H1 (cell line): ENCODE measurements at regions not wholly inside any gene's neighbourhood (a gene's known extent, or its start where the extent isn't known, plus 50 kb on each side); places are given as distances from the start of the nearest gene placed in this dataset.

Experiments used
- BRCA1 ChIP-seq: IDR thresholded peaks from 2 replicates; pipeline ENCODE4 v1.6.1; 2012; ENCODE audit warnings: low read depth, low read length, improper control_type of control experiment
- RBBP5 ChIP-seq: IDR thresholded peaks from 2 replicates; pipeline ENCODE4 v1.7.1; 2012; ENCODE audit warnings: low read depth, mild to moderate bottlenecking, inconsistent platforms, low read length, moderate library complexity, borderline replicate concordance
- TBP ChIP-seq: IDR thresholded peaks from 2 replicates; pipeline ENCODE4 v1.6.1; 2011; ENCODE audit warnings: low read depth, low read length, improper control_type of control experiment
- TF ChIP-seq, protein P1 (sequence below): fragments of 300-600 bp; sonication (generic); IDR thresholded peaks from 2 replicates; pipeline ENCODE4 v1.7.1; 2012; ENCODE audit warnings: low read length, moderate library complexity, mild to moderate bottlenecking, inconsistent platforms; ENCODE audit not compliant: insufficient replicate concordance

DNA sequence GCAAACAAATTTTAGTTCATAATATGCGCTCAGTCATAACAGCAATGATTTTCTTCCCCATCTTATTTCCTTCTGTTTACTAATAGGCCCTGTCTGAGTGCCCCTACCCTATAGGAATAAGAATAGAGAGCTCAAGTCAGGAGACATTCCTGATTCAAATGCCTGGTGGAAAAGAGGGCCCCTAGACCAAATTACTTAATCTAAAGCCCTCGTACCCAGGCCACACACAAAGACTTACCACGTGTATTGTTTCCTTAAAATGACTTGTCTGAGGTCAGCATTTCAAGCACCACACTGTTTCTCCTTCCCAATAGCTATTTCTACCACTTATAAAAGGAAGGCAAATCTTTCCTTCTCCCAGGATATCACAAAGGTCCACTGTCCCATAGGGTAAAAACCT, 314.9 kb upstream of the TMTC1 start (continued):
- TF ChIP-seq, protein P1, sequence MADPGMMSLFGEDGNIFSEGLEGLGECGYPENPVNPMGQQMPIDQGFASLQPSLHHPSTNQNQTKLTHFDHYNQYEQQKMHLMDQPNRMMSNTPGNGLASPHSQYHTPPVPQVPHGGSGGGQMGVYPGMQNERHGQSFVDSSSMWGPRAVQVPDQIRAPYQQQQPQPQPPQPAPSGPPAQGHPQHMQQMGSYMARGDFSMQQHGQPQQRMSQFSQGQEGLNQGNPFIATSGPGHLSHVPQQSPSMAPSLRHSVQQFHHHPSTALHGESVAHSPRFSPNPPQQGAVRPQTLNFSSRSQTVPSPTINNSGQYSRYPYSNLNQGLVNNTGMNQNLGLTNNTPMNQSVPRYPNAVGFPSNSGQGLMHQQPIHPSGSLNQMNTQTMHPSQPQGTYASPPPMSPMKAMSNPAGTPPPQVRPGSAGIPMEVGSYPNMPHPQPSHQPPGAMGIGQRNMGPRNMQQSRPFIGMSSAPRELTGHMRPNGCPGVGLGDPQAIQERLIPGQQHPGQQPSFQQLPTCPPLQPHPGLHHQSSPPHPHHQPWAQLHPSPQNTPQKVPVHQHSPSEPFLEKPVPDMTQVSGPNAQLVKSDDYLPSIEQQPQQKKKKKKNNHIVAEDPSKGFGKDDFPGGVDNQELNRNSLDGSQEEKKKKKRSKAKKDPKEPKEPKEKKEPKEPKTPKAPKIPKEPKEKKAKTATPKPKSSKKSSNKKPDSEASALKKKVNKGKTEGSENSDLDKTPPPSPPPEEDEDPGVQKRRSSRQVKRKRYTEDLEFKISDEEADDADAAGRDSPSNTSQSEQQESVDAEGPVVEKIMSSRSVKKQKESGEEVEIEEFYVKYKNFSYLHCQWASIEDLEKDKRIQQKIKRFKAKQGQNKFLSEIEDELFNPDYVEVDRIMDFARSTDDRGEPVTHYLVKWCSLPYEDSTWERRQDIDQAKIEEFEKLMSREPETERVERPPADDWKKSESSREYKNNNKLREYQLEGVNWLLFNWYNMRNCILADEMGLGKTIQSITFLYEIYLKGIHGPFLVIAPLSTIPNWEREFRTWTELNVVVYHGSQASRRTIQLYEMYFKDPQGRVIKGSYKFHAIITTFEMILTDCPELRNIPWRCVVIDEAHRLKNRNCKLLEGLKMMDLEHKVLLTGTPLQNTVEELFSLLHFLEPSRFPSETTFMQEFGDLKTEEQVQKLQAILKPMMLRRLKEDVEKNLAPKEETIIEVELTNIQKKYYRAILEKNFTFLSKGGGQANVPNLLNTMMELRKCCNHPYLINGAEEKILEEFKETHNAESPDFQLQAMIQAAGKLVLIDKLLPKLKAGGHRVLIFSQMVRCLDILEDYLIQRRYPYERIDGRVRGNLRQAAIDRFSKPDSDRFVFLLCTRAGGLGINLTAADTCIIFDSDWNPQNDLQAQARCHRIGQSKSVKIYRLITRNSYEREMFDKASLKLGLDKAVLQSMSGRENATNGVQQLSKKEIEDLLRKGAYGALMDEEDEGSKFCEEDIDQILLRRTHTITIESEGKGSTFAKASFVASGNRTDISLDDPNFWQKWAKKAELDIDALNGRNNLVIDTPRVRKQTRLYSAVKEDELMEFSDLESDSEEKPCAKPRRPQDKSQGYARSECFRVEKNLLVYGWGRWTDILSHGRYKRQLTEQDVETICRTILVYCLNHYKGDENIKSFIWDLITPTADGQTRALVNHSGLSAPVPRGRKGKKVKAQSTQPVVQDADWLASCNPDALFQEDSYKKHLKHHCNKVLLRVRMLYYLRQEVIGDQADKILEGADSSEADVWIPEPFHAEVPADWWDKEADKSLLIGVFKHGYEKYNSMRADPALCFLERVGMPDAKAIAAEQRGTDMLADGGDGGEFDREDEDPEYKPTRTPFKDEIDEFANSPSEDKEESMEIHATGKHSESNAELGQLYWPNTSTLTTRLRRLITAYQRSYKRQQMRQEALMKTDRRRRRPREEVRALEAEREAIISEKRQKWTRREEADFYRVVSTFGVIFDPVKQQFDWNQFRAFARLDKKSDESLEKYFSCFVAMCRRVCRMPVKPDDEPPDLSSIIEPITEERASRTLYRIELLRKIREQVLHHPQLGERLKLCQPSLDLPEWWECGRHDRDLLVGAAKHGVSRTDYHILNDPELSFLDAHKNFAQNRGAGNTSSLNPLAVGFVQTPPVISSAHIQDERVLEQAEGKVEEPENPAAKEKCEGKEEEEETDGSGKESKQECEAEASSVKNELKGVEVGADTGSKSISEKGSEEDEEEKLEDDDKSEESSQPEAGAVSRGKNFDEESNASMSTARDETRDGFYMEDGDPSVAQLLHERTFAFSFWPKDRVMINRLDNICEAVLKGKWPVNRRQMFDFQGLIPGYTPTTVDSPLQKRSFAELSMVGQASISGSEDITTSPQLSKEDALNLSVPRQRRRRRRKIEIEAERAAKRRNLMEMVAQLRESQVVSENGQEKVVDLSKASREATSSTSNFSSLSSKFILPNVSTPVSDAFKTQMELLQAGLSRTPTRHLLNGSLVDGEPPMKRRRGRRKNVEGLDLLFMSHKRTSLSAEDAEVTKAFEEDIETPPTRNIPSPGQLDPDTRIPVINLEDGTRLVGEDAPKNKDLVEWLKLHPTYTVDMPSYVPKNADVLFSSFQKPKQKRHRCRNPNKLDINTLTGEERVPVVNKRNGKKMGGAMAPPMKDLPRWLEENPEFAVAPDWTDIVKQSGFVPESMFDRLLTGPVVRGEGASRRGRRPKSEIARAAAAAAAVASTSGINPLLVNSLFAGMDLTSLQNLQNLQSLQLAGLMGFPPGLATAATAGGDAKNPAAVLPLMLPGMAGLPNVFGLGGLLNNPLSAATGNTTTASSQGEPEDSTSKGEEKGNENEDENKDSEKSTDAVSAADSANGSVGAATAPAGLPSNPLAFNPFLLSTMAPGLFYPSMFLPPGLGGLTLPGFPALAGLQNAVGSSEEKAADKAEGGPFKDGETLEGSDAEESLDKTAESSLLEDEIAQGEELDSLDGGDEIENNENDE = no peak
- TF ChIP-seq BRCA1 = no peak
- no peak for TF ChIP-seq RBBP5
- no peak for TF ChIP-seq TBP
